ENCODE measurements at regions not wholly inside any gene's neighbourhood (a gene's known extent, or its start where the extent isn't known, plus 50 kb on each side); places are given as distances from the start of the nearest gene placed in this dataset.
A peak's percentile ranks its signal among the peaks of the same experiment; 100 is the strongest.

- TF ChIP-seq TCF12 (IDR thresholded peaks at IDR 0.05; ENCODE audit: low read depth) (no peak), TAF1 (IDR thresholded peaks at IDR 0.05; ENCODE audit: low read depth) (no peak), RAD21 (IDR thresholded peaks at IDR 0.05; ENCODE audit: low read depth) (no peak), EP300 (IDR thresholded peaks at IDR 0.05; ENCODE audit: borderline replicate concordance) (no peak), EGR1 (IDR thresholded peaks at IDR 0.05) (no peak), MAX (IDR thresholded peaks at IDR 0.05) (no peak), ZBTB7A (IDR thresholded peaks at IDR 0.05; ENCODE audit: low read depth) (no peak), NFIC (IDR thresholded peaks at IDR 0.05) (no peak), USF1 (IDR thresholded peaks at IDR 0.05) (no peak), REST (IDR thresholded peaks at IDR 0.05; ENCODE audit: low read depth) (no peak), FOXM1 (IDR thresholded peaks at IDR 0.05; ENCODE audit: borderline replicate concordance, low read depth) (no peak)
These were observed 383.7 kb downstream of the CAAP1 start for GRCh38 chr9:26508897-26509296.

- no peak for TF ChIP-seq TAF1 (IDR thresholded peaks at IDR 0.05; ENCODE audit: low read depth)
- TF ChIP-seq YY1 (IDR thresholded peaks at IDR 0.05; ENCODE audit: low read depth), result no peak
- no peak for TF ChIP-seq ZBTB7A (IDR thresholded peaks at IDR 0.05; ENCODE audit: low read depth)
- TF ChIP-seq CEBPB (IDR thresholded peaks at IDR 0.05), result no peak
- no peak for TF ChIP-seq REST (IDR thresholded peaks at IDR 0.05; ENCODE audit: low read depth)
- no peak for TF ChIP-seq USF1 (IDR thresholded peaks at IDR 0.05)
- TF ChIP-seq TCF12 (IDR thresholded peaks at IDR 0.05; ENCODE audit: low read depth), result no peak
- no peak for TF ChIP-seq NFIC (IDR thresholded peaks at IDR 0.05)
- no peak for TF ChIP-seq EP300 (IDR thresholded peaks at IDR 0.05; ENCODE audit: borderline replicate concordance)
- no peak for TF ChIP-seq CREB1 (IDR thresholded peaks at IDR 0.05; ENCODE audit: low read depth)
- no peak for TF ChIP-seq RAD21 (IDR thresholded peaks at IDR 0.05; ENCODE audit: low read depth)
- TF ChIP-seq EGR1 (IDR thresholded peaks at IDR 0.05), result no peak
- no peak for TF ChIP-seq FOXM1 (IDR thresholded peaks at IDR 0.05; ENCODE audit: borderline replicate concordance, low read depth)
- no peak for TF ChIP-seq TEAD4 (IDR thresholded peaks at IDR 0.05)
- TF ChIP-seq MAX (IDR thresholded peaks at IDR 0.05), result no peak
These were observed 388.5 kb downstream of the CAAP1 start for GRCh38 chr9:26504057-26504456.

- TF ChIP-seq RAD21 (IDR thresholded peaks at IDR 0.05; ENCODE audit: low read depth) (peak; percentile 17; the same call in 1 of the 2 replicates), YY1 (IDR thresholded peaks at IDR 0.05; ENCODE audit: low read depth) (no peak), EP300 (IDR thresholded peaks at IDR 0.05; ENCODE audit: borderline replicate concordance) (no peak)
These were observed 390.3 kb downstream of the CAAP1 start for GRCh38 chr9:26502311-26502710.

- TF ChIP-seq FOXM1 (IDR thresholded peaks at IDR 0.05; ENCODE audit: borderline replicate concordance, low read depth) (no peak), CREB1 (IDR thresholded peaks at IDR 0.05; ENCODE audit: low read depth) (no peak), CEBPB (IDR thresholded peaks at IDR 0.05) (no peak), RAD21 (IDR thresholded peaks at IDR 0.05; ENCODE audit: low read depth) (no peak), TAF1 (IDR thresholded peaks at IDR 0.05; ENCODE audit: low read depth) (no peak), NFIC (IDR thresholded peaks at IDR 0.05) (no peak), REST (IDR thresholded peaks at IDR 0.05; ENCODE audit: low read depth) (no peak), ZBTB7A (IDR thresholded peaks at IDR 0.05; ENCODE audit: low read depth) (no peak), TCF12 (IDR thresholded peaks at IDR 0.05; ENCODE audit: low read depth) (no peak), TEAD4 (IDR thresholded peaks at IDR 0.05) (no peak), EP300 (IDR thresholded peaks at IDR 0.05; ENCODE audit: borderline replicate concordance) (no peak)
These were observed 392.1 kb downstream of the CAAP1 start for GRCh38 chr9:26500471-26500870.

- no peak for TF ChIP-seq RAD21 (IDR thresholded peaks at IDR 0.05; ENCODE audit: low read depth)
- no peak for TF ChIP-seq TAF1 (IDR thresholded peaks at IDR 0.05; ENCODE audit: low read depth)
- no peak for TF ChIP-seq FOXM1 (IDR thresholded peaks at IDR 0.05; ENCODE audit: borderline replicate concordance, low read depth)
- TF ChIP-seq YY1 (IDR thresholded peaks at IDR 0.05; ENCODE audit: low read depth), result no peak
- TF ChIP-seq NFIC (IDR thresholded peaks at IDR 0.05), result no peak
- no peak for TF ChIP-seq MAX (IDR thresholded peaks at IDR 0.05)
- no peak for TF ChIP-seq USF1 (IDR thresholded peaks at IDR 0.05)
- no peak for TF ChIP-seq CEBPB (IDR thresholded peaks at IDR 0.05)
These were observed 408.6 kb downstream of the CAAP1 start for GRCh38 chr9:26483991-26484390.

All from Ishikawa (cell line).